ENCODE measurements at regions not wholly inside any gene's neighbourhood (a gene's known extent, or its start where the extent isn't known, plus 50 kb on each side); places are given as distances from the start of the nearest gene placed in this dataset.
"Not testable (repeated sequence)": the region's sequence is repeated elsewhere in the genome, so short reads cannot be mapped to it uniquely, and the experiment has no call there.

GRCh38 chr13:47892374-47892773, 108.7 kb downstream of the SUCLA2 start:
- Mint-ChIP-seq H3K4me1 (peaks cover 5% of the 10 kb centered on the region), H3K36me3 (ENCODE audit: low read depth) (no peaks in the 10 kb centered on the region), H3K27me3 (ENCODE audit: low read depth) (no peaks in the 10 kb centered on the region), H3K4me3 (no peak overlapping the region), H3K27ac (ENCODE audit: unreplicated experiment) (no peak overlapping the region), H3K9me3 (no peaks in the 10 kb centered on the region)
- no peak for TF ChIP-seq CTCF (conservative IDR thresholded peaks at IDR 0.05)
- no peak for DNase-seq (ENCODE audit: low read depth, low spot score)

GRCh38 chr13:47890146-47890814, 110.8 kb downstream of the SUCLA2 start:
- Mint-ChIP-seq H3K4me1 (peaks cover 5% of the 10 kb centered on the region), H3K27me3 (ENCODE audit: low read depth) (no peaks in the 10 kb centered on the region), H3K9me3 (no peaks in the 10 kb centered on the region), H3K36me3 (ENCODE audit: low read depth) (no peaks in the 10 kb centered on the region), H3K4me3 (no peak overlapping the region), H3K27ac (ENCODE audit: unreplicated experiment) (no peak overlapping the region)
- no peak for DNase-seq (ENCODE audit: low read depth, low spot score)
- no peak for TF ChIP-seq CTCF (conservative IDR thresholded peaks at IDR 0.05)

- no peak for TF ChIP-seq CTCF (conservative IDR thresholded peaks at IDR 0.05)
- H3K36me3 Mint-ChIP-seq (ENCODE audit: low read depth) = no peaks in the 10 kb centered on the region
- H3K9me3 Mint-ChIP-seq = no peaks in the 10 kb centered on the region
- H3K4me1 Mint-ChIP-seq = peaks cover 5% of the 10 kb centered on the region
- no peaks in the 10 kb centered on the region for H3K27me3 Mint-ChIP-seq (ENCODE audit: low read depth)
- no peak for DNase-seq (ENCODE audit: low read depth, low spot score)
- no peak overlapping the region for H3K4me3 Mint-ChIP-seq
- H3K27ac Mint-ChIP-seq (ENCODE audit: unreplicated experiment) = no peak overlapping the region
Measured at GRCh38 chr13:47886314-47886713, 114.8 kb downstream of the SUCLA2 start.

GRCh38 chr13:47875201-47875600, 125.9 kb downstream of the SUCLA2 start:
- H3K9me3 Mint-ChIP-seq = peaks cover 7% of the 10 kb centered on the region
- no peak overlapping the region for H3K27ac Mint-ChIP-seq (ENCODE audit: unreplicated experiment)
- TF ChIP-seq CTCF (conservative IDR thresholded peaks at IDR 0.05) = no peak
- H3K4me1 Mint-ChIP-seq = no peaks in the 10 kb centered on the region
- H3K27me3 Mint-ChIP-seq (ENCODE audit: low read depth) = no peaks in the 10 kb centered on the region
- H3K36me3 Mint-ChIP-seq (ENCODE audit: low read depth) = peaks cover 4% of the 10 kb centered on the region
- no peak overlapping the region for H3K4me3 Mint-ChIP-seq
- DNase-seq (ENCODE audit: low read depth, low spot score) = no peak

- not testable (repeated sequence) for H3K27ac Mint-ChIP-seq (ENCODE audit: unreplicated experiment); DNase-seq (ENCODE audit: low read depth, low spot score); H3K9me3 Mint-ChIP-seq; H3K27me3 Mint-ChIP-seq (ENCODE audit: low read depth); H3K4me1 Mint-ChIP-seq; H3K36me3 Mint-ChIP-seq (ENCODE audit: low read depth); H3K4me3 Mint-ChIP-seq
Measured at GRCh38 chr13:47873987-47874386, 127.1 kb downstream of the SUCLA2 start.

- H3K9me3 Mint-ChIP-seq; H3K27me3 Mint-ChIP-seq (ENCODE audit: low read depth); H3K36me3 Mint-ChIP-seq (ENCODE audit: low read depth); H3K27ac Mint-ChIP-seq (ENCODE audit: unreplicated experiment); H3K4me3 Mint-ChIP-seq; DNase-seq (ENCODE audit: low read depth, low spot score); H3K4me1 Mint-ChIP-seq: not testable (repeated sequence)
Measured at GRCh38 chr13:47873319-47873718, 127.8 kb downstream of the SUCLA2 start.

All from neural crest cell (in vitro differentiated cells).